Stimulated activated CD4-positive, alpha-beta T cell treated with anti-CD3 and anti-CD28 coated beads, Interleukin-4, amount 100 ng/mL, for 1 hour (primary cell): ENCODE measurements at regions not wholly inside any gene's neighbourhood (a gene's known extent, or its start where the extent isn't known, plus 50 kb on each side); places are given as distances from the start of the nearest gene placed in this dataset.
"Not testable (repeated sequence)": the region's sequence is repeated elsewhere in the genome, so short reads cannot be mapped to it uniquely, and the experiment has no call there.

ENCODE experiments used
- DNase-seq: peaks from one replicate; pipeline ENCODE4 v3.0.0-alpha.2; 2020

DNA sequence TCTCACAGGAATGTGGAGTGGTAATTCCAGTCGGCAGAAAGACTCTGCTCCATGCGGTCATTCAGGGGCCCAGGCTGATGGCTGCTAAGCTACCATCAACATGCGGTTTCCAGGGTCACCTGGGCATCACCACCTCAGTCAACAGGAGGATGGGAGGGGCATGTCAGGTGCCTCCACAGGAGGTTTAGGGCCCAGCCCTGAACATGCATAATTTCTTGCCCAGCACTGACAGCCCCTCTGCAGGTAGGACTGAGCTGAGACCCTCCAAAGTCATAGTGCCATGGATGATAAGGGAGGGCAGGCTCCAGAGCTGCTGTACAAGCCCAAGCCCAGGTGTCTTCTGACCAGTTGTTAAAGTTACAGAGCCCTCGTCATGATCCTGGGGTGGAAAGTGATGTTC is 244.0 kb upstream of the SFSWAP start:
- no peak for DNase-seq

DNA sequence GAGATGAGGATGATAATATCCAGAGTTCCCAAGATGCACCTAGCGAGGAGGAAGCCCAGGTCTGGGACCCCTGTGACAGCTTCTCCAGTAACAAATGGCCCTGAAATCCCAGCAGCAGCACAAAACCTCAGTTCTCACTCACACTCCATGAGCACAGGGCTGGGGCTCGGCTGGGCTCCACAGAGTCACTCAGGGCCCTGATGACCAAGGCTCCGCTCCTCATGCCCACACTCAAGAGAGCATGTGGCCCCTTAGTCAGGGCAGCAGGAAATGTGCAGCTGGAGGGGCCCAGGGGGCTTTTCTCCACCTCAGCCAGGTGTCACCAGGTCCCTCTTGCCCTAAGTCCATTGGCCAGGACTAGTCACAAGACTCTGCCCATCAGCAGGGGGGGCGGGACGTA is 242.7 kb upstream of the SFSWAP start:
- DNase-seq, result no peak

DNA sequence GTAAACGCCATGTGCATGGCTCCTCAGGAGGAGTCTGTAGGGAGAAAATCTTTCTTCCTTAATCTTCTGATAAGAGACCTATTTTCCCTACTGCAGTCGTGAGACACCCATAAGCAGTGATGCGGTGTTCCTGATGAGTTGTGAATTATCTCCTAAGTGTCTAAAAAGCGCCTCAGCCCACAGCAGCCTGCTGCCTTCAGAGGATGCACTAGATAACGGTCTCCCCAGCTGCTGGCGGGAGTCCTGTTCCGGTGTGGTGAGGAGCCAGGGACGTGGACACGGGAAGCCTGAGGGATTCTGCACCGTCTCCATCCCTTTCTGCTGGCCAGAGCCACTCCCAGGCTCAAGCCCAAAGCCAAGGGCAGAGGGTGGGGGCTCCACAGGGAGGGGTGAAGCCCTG is 240.9 kb upstream of the SFSWAP start:
- not testable (repeated sequence) for DNase-seq

DNA sequence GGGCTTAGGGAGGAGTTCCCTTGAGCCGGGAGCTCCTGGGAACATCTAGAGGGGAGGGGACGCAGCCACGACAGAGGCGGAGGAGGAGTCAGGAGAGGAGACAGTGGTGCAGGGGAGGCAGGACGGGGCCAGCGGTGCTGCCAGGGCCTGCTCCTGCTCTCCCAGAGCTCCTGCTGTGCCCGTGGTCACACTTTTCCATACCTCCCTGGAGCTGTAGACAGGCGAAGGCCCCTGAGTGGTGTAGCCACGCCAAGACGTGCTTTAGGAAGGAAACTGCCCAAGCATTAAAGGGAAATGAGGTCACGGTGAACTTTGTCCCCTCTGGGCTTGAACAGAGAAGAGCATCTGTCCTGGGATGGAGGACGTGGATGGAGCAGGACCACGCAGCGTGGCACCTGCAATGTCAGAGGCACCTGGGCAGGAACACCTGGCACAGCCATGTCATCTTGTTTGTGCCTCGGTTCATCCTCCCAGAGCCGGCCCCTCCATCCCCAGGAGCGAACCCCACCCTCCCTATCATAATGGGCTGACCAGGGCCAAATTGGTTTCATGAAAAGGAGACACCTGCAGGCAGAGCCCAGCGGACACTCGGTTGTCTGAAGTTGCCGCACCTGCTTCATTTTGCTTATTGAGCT is 239.5 kb upstream of the SFSWAP start:
- DNase-seq, result no peak

DNA sequence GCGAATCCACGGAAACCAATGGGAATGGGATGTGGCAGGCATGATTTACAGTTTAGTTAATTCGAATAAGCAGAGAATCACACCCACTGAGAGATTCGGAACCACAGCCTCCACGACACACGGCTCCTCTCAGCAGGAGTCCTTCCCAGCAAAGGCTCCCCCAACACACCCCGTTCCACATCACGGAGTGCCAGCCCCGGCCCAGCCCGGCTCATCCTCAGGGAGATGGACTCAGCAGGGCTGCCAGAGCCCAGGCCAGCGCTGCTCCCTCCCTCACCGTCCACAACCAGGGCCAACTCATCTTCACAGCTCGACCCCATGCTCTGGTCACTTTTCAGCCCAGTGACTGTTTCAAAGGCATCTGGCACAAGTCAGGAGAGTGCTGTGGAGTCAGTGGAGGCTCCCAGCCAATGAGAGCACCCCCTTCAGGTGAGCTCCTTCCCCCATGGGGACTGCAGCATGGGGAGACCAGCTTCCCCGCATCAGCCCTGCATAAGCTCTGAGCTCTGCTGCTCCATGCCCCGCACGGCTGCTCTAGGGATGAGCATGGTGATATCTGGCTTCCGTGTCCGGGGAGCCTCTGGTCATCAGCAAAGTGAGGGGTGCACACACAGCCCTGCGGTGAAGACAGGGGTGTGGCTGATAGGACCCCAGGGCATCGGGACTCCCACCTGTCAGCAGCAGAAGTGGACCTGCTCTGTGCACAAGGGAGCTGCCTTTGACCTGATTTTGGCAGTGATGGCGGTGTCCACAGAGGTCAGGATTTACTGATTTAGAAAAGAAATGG is 238.8 kb upstream of the SFSWAP start:
- no peak for DNase-seq

DNA sequence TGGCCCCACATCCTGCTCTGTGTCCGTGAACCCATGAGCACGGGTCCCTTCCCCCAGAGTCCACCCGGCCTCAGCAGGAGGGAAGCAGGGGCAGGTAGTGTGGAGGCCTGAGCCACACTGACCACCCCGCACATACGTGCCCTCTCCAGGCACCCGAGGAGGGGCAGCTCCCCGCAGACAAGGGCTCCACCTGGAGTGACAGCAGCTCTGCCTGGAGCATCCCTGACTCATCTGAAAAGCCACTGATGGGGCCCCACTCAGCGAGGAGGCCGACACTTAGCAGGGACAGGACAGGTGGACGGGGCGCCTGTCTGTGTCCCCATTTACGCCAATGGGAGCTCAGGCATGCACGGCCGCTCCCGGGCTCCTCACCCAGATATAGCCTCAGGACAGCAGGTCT is 237.6 kb upstream of the SFSWAP start:
- DNase-seq, result no peak

DNA sequence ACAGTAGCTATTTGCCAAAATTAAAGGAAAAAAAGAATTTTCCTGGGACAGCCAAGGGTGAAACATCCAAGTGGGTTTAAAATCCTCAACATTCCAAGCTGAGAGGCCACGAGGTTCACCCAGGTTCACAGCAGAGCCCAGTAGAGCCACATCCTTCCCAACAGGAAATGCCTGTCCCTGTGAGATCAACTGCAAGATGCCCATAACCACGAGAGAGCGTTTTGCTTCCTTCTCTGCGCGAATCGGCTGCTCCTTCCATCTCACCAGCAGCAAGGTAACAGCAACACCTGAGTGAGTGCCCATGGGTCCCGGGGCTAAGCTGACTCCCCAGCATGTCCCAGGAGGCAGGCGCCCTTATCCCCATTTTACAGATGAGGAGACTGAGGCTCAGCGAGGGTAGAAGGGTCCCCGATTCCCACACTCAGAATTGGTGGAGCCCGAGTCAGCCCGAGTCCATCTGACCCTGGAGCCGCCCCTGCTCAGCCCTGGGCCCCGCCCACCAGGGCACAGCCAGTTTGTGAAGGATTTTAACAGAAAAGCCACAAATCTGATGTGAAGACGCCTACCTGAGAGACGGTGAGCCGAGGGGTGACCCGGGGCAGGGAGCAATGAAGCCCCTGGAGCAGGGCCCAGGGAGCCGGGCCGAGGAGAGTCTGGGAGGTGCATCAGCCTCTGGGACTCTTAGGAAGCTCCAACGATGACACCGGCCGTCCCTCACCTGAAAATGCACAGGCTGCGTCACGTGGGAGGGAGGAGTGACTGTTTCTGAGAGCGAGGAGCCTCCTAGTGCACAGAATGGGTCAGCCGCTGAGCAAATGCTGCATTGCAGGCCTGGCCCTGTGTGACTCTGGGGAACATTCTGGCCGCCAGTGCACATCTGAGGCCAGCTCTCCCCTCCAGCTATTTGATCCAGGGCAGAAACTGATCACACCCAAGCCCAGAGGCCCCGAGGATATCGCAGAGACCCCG is 236.9 kb upstream of the SFSWAP start:
- no peak for DNase-seq

DNA sequence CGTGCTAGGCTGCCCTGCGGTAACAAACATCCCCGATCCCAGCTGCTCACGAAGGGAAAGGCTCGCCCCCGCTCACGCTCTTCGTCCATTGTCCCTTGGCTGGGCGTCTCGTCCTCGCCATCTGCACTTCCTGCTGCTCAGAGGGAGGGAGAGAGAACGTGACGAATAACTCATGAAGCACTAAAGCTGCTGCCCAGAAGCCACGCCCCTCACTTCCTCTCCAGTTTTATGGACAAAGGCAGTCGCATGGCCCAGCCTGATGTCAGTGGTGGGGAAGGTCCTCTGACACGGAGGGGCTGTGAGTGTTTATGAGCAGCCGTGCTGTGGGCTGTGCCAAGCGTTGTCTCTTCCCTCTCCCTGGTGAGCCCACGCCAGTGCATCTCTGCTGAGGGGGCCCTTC is 235.9 kb upstream of the SFSWAP start:
- not testable (repeated sequence) for DNase-seq

DNA sequence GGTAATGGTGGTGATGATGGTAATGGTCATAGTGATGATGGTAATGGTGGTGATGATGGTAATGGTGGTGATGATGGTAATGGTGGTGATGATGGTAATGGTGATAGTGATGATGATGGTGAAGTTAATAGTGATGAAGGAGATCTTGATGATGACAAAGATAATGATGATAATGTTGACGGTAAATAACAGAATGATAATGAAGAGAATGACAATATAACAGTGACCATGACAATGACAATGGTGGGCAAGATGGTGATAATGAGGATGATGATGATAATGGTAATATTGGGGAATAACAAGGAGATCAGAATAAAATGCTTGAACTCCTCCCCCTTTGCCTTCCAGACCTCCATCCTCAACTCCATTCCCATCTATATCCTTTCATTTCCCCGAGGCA is 233.3 kb upstream of the SFSWAP start:
- no peak for DNase-seq

DNA sequence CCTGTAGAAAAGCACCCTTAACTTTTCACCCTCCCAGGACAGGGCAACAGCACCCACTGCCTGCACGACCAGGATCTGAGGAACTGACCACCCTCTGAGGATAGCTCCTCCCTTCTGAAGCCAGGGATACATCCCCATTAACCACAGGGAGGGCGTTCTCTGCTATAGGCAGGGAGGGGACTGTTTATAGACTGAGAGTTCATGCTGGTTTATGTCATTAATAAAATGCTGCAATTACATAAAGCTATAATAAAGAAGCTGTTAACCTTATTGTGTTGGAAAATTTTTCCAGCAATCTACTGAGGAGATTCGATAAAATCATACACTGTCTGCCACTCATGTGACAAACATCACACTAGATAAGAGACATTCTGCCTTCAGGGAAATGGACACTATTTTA is 232.4 kb upstream of the SFSWAP start:
- DNase-seq, result no peak

DNA sequence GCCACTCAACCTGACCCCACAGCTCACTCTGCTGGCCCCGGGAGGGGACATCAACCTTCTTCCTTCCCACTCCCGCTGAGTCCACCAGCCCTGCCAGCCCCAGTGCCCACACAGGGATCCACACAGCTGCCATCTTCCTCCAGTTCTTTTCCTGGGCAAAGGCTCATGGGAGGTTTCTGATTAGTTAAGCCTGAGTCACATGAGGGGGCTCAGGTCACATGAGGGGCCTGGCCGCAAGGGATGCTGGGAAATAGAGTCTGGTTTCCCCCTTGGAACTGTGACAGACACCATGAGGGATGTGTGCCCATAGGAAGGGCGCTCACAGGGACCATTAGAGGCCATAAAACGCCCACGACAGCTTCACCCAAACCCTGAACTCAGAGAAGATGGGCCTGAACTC is 228.7 kb upstream of the SFSWAP start:
- DNase-seq, result no peak

DNA sequence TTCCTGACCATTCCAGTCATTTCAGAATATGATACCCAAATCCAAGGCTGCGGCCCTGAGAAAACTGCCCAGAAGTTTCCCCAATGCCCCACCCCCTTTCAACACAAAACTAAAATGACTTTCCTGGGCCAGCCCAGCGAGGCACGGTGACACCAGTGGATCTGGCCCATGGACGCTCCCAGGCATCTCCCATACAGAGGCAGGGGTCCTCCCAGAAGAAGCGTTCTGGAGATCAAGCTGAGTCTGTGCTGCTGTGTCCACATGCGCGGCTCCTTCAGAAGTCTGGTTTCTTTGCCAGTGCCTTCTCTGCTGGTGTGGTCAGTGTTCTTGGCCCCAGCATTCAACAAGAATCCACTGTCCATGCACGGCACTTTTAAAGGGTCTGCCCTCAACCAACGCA is 228.2 kb upstream of the SFSWAP start:
- no peak for DNase-seq

DNA sequence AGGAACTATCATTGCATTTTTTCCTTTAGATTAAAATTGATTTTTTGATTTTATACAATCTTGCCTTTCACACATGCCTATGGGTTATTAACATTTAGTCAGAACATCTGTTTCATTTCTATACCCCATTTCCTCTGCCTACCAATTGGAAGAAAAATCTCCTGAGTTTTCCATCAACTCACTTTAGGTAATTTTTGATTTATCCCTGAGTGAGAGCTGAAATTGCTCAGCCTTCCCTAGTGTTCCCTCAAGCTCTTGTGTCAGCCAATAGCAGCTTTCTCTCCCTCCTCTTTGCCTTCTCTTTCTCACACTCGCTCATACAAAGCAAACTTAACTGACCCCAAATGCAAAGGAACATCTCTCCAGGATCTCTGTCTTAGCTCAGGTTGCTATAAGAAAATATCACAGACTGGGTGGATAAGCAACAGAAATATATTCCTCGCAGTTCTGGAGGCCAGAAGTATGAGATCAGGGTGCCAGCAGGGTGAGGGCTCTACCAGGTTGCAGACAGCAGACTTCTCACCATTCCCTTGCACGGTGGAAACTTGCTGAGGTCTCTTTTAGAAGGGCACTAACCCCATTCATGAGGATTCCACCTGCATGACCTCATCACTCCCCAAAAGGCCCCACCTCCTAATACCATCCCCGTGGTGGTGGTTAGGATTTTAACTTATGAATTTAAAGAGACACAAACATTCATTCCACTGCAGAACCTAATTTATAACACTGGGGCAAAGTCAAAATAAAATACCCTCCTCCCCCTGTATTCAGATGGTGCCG is 224.2 kb upstream of the SFSWAP start:
- no peak for DNase-seq

DNA sequence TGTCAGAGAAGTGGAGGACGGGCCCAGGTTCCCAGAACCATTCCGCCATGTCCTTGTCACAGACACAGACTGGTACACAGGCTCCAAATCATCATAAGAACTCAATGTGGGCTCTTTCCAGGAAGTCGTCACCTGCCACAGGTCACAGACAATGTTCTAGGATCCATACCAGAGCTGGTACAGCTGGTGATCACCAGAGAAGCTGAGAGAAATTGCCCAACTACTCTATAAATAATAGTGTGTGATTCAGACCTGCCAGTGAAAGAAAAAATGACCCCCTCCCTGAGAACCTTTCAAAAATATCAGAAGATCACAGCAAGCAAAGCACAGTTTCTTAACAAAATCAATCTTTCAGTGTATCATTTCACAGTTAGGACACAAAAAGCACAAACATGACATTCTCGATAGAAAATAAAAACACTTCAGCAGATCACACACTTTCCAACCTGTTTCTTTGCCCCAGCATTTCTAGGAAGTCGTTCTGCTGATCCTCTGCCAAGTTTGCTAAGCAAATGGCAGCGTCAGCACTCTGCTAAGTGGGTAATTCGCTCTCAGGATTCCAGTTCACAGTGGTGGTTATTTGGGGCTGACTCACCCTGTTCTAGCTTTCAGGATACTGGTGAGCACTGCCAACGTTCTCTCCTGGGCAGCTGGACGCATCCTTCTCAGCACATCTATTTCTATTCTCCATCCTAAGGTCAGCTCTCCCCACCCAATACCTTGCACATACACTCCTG is 223.3 kb upstream of the SFSWAP start:
- DNase-seq, result no peak

DNA sequence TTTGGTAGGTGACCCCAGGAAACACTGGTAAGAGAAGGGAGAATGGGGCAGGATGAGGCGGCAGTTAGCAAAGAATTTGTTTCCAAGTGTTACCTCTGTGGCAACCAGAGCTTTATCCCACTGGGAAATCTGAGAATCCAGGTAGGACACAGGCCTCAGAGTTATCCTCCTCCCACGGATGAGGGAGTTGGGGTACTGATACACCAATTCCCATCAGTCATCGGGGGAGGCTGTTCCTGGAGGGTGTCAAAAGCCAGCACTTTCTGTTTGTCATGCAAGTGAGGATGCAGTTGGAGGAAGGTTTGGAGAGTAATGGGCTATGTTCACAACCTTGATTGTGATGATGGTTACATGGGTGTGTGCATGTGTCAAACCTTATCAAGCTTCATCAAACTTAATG is 221.2 kb upstream of the SFSWAP start:
- no peak for DNase-seq

DNA sequence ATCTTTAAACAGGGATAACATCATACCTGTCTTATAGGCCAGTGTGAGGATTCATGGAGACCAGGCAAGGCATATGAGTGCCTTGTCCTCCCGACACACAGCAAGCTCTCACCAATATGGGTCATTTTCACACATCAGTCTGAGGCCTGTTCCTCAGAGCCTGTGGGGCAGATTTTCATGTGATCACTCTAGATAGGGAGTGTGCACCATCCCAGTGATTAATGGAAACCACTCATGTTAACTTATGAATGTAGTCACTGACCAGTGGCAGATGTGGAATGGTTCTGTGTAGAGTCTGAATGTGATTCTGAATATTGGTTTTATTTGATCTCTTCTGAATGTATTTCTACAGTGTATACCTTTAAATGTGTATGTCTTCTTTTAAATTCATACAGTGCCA is 219.7 kb upstream of the SFSWAP start:
- DNase-seq, result no peak

DNA sequence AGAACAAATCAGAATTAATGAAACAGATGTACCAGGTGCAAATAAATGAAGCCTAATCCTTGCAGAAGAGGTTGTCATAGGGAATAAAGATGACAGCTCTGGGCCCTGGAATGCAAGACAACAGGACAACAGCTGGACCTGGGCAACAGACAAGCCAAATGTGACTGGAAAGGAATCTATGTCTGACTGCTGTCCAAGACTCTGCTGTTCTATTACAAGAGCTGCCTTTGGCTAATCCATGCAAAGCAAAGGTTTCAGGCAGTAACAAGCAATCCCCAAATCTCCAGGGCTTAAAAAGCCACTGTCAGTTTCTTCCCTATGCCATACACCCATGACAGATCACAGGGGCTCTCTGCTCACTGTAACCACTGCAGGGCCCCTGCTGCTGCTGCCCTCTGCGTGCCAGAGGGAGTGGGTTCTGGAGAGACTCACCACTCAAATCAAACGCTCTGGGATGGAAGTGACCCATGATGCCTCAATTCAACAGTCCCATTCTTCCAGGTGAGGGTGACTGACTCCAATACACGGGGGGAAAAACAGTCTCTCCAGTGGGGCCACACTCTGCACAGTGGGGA is 218.9 kb upstream of the SFSWAP start:
- no peak for DNase-seq

DNA sequence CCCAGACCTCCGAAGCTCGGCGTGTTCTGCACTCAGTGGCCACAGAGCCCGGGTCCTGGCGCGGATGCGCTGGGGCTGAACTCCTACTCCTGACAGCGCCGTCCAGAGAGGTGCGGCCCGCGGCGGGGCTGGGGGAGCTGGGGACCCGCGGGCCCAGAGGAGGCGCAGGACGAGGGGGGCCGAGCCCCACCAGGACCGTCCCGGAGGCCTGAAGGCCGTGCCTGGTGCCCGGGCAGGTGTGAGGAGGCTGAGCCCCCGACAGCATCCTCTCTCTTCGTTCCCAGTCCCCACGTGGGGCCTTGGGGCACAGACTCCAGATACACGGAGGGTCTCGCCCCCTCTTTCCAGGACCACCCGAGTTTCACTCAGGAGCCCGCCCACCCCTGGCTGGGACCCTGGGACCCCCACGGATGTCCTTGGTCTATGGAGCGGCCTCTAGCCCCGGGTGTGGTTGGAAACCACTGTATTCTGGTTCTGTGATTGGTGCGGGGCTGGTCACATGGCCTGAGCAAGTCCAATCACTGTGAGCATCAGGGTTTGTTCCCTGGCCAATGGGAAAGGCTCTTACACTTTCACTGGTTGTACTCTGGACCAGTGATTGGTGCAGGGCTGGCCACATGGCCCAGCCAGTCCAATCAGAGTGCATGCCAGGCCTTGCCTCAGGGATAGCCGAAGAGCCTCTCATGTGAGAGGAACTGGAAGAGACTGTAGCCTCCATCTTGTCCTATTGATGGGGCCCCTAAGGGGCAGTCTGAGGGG is 217.6 kb upstream of the SFSWAP start:
- DNase-seq, result no peak

DNA sequence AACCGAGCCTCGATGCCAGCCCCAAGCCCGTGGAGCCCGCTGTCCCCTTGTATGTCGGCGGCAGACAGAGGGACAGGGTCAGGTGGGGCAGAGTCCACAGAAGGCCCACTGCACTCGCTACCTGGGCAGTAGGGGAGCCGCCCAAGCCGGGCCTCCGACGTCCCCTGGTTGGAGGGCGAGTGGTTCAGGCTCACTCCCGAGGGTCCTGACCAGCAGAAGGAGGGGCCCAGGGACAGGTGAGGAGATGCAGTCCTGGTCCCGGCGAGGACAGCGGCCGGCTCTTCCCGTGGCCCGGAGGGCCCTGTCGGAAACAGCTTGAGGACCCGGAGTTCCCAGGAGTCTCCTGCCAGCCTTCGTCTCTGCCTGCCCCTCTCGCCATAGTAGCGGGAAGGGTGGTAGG is 216.7 kb upstream of the SFSWAP start:
- no peak for DNase-seq

DNA sequence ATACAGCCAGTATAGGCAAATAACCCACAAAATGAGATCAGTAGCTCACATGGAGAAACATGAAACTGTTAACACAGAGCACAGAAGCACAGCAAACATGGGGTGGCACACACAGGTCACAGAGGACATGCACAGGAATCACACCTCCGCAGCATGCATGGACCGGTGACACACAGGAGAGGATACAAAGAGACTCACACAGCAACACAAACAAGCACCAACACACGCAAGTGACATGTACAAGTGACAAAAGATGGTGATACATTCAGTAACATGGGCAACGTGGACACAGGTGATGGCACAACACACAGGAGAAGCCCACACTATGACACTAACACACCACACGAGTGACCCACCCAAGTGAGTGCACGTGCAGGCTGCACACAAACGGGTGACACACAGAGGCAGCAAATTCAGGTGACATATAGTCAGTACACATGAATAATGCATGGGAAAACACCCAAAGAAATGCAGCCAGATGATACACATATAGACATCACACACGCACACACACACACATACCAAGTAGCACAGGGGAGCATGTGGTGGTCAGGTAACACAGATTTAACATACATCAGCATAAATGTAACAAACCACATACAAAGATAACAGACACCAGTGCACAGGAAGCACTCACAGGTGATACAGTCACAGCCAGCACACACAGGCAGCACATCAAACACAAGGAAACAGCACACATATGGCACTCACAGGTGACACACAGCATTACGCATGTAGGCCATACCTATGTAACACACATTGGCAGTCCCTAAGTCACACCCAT is 216.0 kb upstream of the SFSWAP start:
- DNase-seq, result no peak
